ENCODE measurements at regions not wholly inside any gene's neighbourhood (a gene's known extent, or its start where the extent isn't known, plus 50 kb on each side); places are given as distances from the start of the nearest gene placed in this dataset.

- no peak overlapping the region for H3K27ac ChIP-seq (ENCODE audit: insufficient read depth, low read length)
- H3K9me3 ChIP-seq (ENCODE audit: control insufficient read depth, insufficient read depth, low read length), result no peaks in the 10 kb centered on the region
- intact Hi-C loops (cut with micrococcal nuclease), result no loop called here
- no peak overlapping the region for H3K4me3 ChIP-seq (ENCODE audit: insufficient read depth, low read depth, low read length)
- H3K9me1 ChIP-seq (ENCODE audit: insufficient read depth, low read length), result no peaks in the 10 kb centered on the region
- ATAC-seq (ENCODE audit: low read depth) (no peak), DNase-seq (no peak)
- H2BK15ac ChIP-seq (ENCODE audit: low read depth, low read length), result no peak overlapping the region
- no peaks in the 10 kb centered on the region for H3K79me1 ChIP-seq (ENCODE audit: low read depth in 1 of 2, low read length in 2 of 2)
- CTCF ChIA-PET, result no interaction called here
- no TSS peak for BruUV-seq (replicated peaks)
- no peak overlapping the region for H2AK9ac ChIP-seq (replicated peaks; ENCODE audit: low read depth, low read length, poor library complexity)
- no peaks in the 10 kb centered on the region for H4K20me1 ChIP-seq (ENCODE audit: insufficient read depth, low read length)
- H3K27me3 ChIP-seq (ENCODE audit: control insufficient read depth, insufficient read depth, low read length), result no peaks in the 10 kb centered on the region; the same call in 1 of the 2 replicates
- H3K56ac ChIP-seq (ENCODE audit: extremely low read depth, insufficient read depth, low read length), result no peak overlapping the region
- no peak overlapping the region for H3K23ac ChIP-seq (ENCODE audit: low read depth, low read length)
- H3K14ac ChIP-seq (replicated peaks; ENCODE audit: low read depth, low read length), result no peak overlapping the region
- POLR2A ChIA-PET (ENCODE audit: unreplicated experiment), result no interaction called here
- H2BK20ac ChIP-seq (ENCODE audit: low read depth, low read length), result no peak overlapping the region
- no peak overlapping the region for H3K18ac ChIP-seq (ENCODE audit: low read depth, low read length)
- no peak overlapping the region for H2AFZ ChIP-seq (replicated peaks; ENCODE audit: low read length, poor library complexity)
- no peak overlapping the region for H2BK120ac ChIP-seq (ENCODE audit: low read depth, low read length)
- no CpG with 5 or more reads among the region's 2 CpGs for WGBS, 2 experiments (ENCODE audit: extremely low coverage in 2 of 2, insufficient read length in 1 of 2)
- in situ Hi-C loops (cut with MboI; ENCODE audit: low sequenced_read_pairs), result no loop called here
- no peak overlapping the region for H2BK5ac ChIP-seq (ENCODE audit: low read depth, low read length, poor library complexity, severe bottlenecking)
- no peaks in the 10 kb centered on the region for H3K36me3 ChIP-seq (ENCODE audit: control insufficient read depth, insufficient read depth, low read length)
- no peaks in the 10 kb centered on the region for H3K4me1 ChIP-seq (ENCODE audit: control insufficient read depth, insufficient read depth, low read length)
- TF ChIP-seq MAFK (IDR thresholded peaks at IDR 0.05; ENCODE audit: low read depth, low read length) (no peak), NFE2L2 (IDR thresholded peaks at IDR 0.05; ENCODE audit: low read depth, low read length) (no peak), BHLHE40 (IDR thresholded peaks at IDR 0.05; ENCODE audit: low read depth, low read length) (no peak), FOS (IDR thresholded peaks at IDR 0.05; ENCODE audit: low read depth, low read length) (no peak), CEBPB (IDR thresholded peaks at IDR 0.05; ENCODE audit: low read depth, low read length) (no peak), SMC3 (IDR thresholded peaks at IDR 0.05; ENCODE audit: low read depth, low read length) (no peak), MAZ (IDR thresholded peaks at IDR 0.05; ENCODE audit: borderline replicate concordance, low read depth, low read length) (no peak), ELK1 (IDR thresholded peaks at IDR 0.05; ENCODE audit: borderline replicate concordance, low read depth, low read length) (no peak)
- TF ChIP-seq, protein P1, sequence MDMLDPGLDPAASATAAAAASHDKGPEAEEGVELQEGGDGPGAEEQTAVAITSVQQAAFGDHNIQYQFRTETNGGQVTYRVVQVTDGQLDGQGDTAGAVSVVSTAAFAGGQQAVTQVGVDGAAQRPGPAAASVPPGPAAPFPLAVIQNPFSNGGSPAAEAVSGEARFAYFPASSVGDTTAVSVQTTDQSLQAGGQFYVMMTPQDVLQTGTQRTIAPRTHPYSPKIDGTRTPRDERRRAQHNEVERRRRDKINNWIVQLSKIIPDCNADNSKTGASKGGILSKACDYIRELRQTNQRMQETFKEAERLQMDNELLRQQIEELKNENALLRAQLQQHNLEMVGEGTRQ (IDR thresholded peaks at IDR 0.05; ENCODE audit: low read depth, low read length), result no peak
- H3K4ac ChIP-seq (ENCODE audit: low read depth, low read length), result no peak overlapping the region
- no peak overlapping the region for H4K91ac ChIP-seq (ENCODE audit: insufficient read depth, low read depth, low read length)
- dilution Hi-C loops (cut with HindIII; ENCODE audit: low sequenced_read_pairs, unreplicated experiment), result no loop called here
- no peak overlapping the region for H3K4me2 ChIP-seq (ENCODE audit: low read depth, low read length)
- no peak overlapping the region for H3K9ac ChIP-seq (ENCODE audit: low read depth, low read length)
- H4K5ac ChIP-seq (ENCODE audit: low read depth, low read length), result no peak overlapping the region
- no peak overlapping the region for H2AK5ac ChIP-seq (ENCODE audit: low read depth, low read length)
- no peak overlapping the region for H4K8ac ChIP-seq (ENCODE audit: low read depth in 2 of 2, low read length in 2 of 2)
Observed at GRCh38 chr6:125423047-125423446, 121.3 kb upstream of the HDDC2 start.
